ENCODE measurements at regions not wholly inside any gene's neighbourhood (a gene's known extent, or its start where the extent isn't known, plus 50 kb on each side); places are given as distances from the start of the nearest gene placed in this dataset.
"Not testable (repeated sequence)": the region's sequence is repeated elsewhere in the genome, so short reads cannot be mapped to it uniquely, and the experiment has no call there.

GRCh38 chr1:244302876-244303609, 148.7 kb downstream of the ADSS2 start:
- no peak for DNase-seq

GRCh38 chr1:244303610-244303969, 148.1 kb downstream of the ADSS2 start:
- no peak for DNase-seq

GRCh38 chr1:244304156-244304555, 147.6 kb downstream of the ADSS2 start:
- DNase-seq = no peak

- DNase-seq = no peak
Observed at GRCh38 chr1:244304656-244305055, 147.1 kb downstream of the ADSS2 start.

GRCh38 chr1:244305776-244306341, 145.8 kb downstream of the ADSS2 start:
- no peak for DNase-seq

GRCh38 chr1:244306544-244306943, 145.2 kb downstream of the ADSS2 start:
- DNase-seq = no peak

- DNase-seq = not testable (repeated sequence)
Observed at GRCh38 chr1:244309191-244309590, 142.5 kb downstream of the ADSS2 start.

- DNase-seq = no peak
Observed at GRCh38 chr1:244311784-244312532, 139.8 kb downstream of the ADSS2 start.

- DNase-seq = no peak
Observed at GRCh38 chr1:244313346-244313745, 138.4 kb downstream of the ADSS2 start.

GRCh38 chr1:244314921-244315559, 136.7 kb downstream of the ADSS2 start:
- DNase-seq = no peak

GRCh38 chr1:244315996-244316395, 135.7 kb downstream of the ADSS2 start:
- DNase-seq = no peak

- DNase-seq = no peak
Observed at GRCh38 chr1:244316407-244316806, 135.3 kb downstream of the ADSS2 start.

GRCh38 chr1:244316986-244317655, 134.6 kb downstream of the ADSS2 start:
- DNase-seq = no peak

GRCh38 chr1:244318078-244318477, 133.6 kb downstream of the ADSS2 start:
- no peak for DNase-seq

GRCh38 chr1:244318512-244318911, 133.2 kb downstream of the ADSS2 start:
- DNase-seq = no peak

GRCh38 chr1:244319283-244320132, 132.2 kb downstream of the ADSS2 start:
- peak; percentile 58 for DNase-seq

- no peak for DNase-seq
Observed at GRCh38 chr1:244322181-244322580, 129.5 kb downstream of the ADSS2 start.

- peak; percentile 65 for DNase-seq
Observed at GRCh38 chr1:244322791-244323521, 128.8 kb downstream of the ADSS2 start.

- DNase-seq = no peak
Observed at GRCh38 chr1:244324176-244324883, 127.4 kb downstream of the ADSS2 start.

GRCh38 chr1:244325056-244325758, 126.5 kb downstream of the ADSS2 start:
- peak; percentile 55 for DNase-seq

All from CD4-positive, alpha-beta T cell treated with Interleukin-12 subunit alpha and Interleukin-12 subunit beta, for 1 hour (primary cell).